ENCODE measurements at regions not wholly inside any gene's neighbourhood (a gene's known extent, or its start where the extent isn't known, plus 50 kb on each side); places are given as distances from the start of the nearest gene placed in this dataset.

GRCh38 chr18:54692463-54692862 is 101.4 kb downstream of the DYNAP start:
- no peak overlapping the region for H3K27ac ChIP-seq (ENCODE audit: low read depth, low read length, severe bottlenecking)
- no peak overlapping the region for H3K4me3 ChIP-seq (ENCODE audit: extremely low read depth, insufficient read depth, low read length, poor library complexity, severe bottlenecking)
- no peaks in the 10 kb centered on the region for H3K4me1 ChIP-seq (ENCODE audit: control insufficient read depth, insufficient read depth, low read length, poor library complexity, severe bottlenecking)
- no CpG with 5 or more reads among the region's 1 CpG for WGBS, 2 experiments (ENCODE audit: insufficient coverage in 2 of 2)
- H3K9me3 ChIP-seq (ENCODE audit: control insufficient read depth, low read length): no peaks in the 10 kb centered on the region
- H3K36me3 ChIP-seq (ENCODE audit: control insufficient read depth, insufficient read depth, low read length): no peaks in the 10 kb centered on the region

GRCh38 chr18:54696616-54697293 is 105.7 kb downstream of the DYNAP start:
- no peaks in the 10 kb centered on the region for H3K36me3 ChIP-seq (ENCODE audit: control insufficient read depth, insufficient read depth, low read length)
- no peak overlapping the region for H3K4me3 ChIP-seq (ENCODE audit: extremely low read depth, insufficient read depth, low read length, poor library complexity, severe bottlenecking)
- WGBS, 2 experiments (ENCODE audit: insufficient coverage in 2 of 2): 83 to 84% methylated on average over 1 to 4 of the region's 4 CpGs
- H3K4me1 ChIP-seq (ENCODE audit: control insufficient read depth, insufficient read depth, low read length, poor library complexity, severe bottlenecking): no peaks in the 10 kb centered on the region
- no peaks in the 10 kb centered on the region for H3K9me3 ChIP-seq (ENCODE audit: control insufficient read depth, low read length)
- H3K27ac ChIP-seq (ENCODE audit: low read depth, low read length, severe bottlenecking): no peak overlapping the region

- H3K36me3 ChIP-seq (ENCODE audit: control insufficient read depth, insufficient read depth, low read length): no peaks in the 10 kb centered on the region
- WGBS, 2 experiments (ENCODE audit: insufficient coverage in 2 of 2): 80 to 92% methylated on average over 1 of the region's 1 CpG
- no peak overlapping the region for H3K27ac ChIP-seq (ENCODE audit: low read depth, low read length, severe bottlenecking)
- H3K4me3 ChIP-seq (ENCODE audit: extremely low read depth, insufficient read depth, low read length, poor library complexity, severe bottlenecking): no peak overlapping the region
- no peaks in the 10 kb centered on the region for H3K4me1 ChIP-seq (ENCODE audit: control insufficient read depth, insufficient read depth, low read length, poor library complexity, severe bottlenecking)
- H3K9me3 ChIP-seq (ENCODE audit: control insufficient read depth, low read length): no peaks in the 10 kb centered on the region
These were observed 109.5 kb downstream of the DYNAP start for GRCh38 chr18:54700580-54700979.

- Histone ChIP-seq H3K9me3 (ENCODE audit: control insufficient read depth, low read length) (no peaks in the 10 kb centered on the region), H3K27ac (ENCODE audit: low read depth, low read length, severe bottlenecking) (no peak overlapping the region), H3K36me3 (ENCODE audit: control insufficient read depth, insufficient read depth, low read length) (no peaks in the 10 kb centered on the region), H3K4me1 (ENCODE audit: control insufficient read depth, insufficient read depth, low read length, poor library complexity, severe bottlenecking) (no peaks in the 10 kb centered on the region), H3K4me3 (ENCODE audit: extremely low read depth, insufficient read depth, low read length, poor library complexity, severe bottlenecking) (no peak overlapping the region)
- WGBS, 2 experiments (ENCODE audit: insufficient coverage in 2 of 2): 100% methylated on average over 1 of the region's 1 CpG; no CpG with 5 or more reads in 1 of the 2 experiments
These were observed 111.6 kb downstream of the DYNAP start for GRCh38 chr18:54702686-54703085.

- Histone ChIP-seq H3K4me1 (ENCODE audit: control insufficient read depth, insufficient read depth, low read length, poor library complexity, severe bottlenecking) (no peaks in the 10 kb centered on the region), H3K36me3 (ENCODE audit: control insufficient read depth, insufficient read depth, low read length) (no peaks in the 10 kb centered on the region), H3K9me3 (ENCODE audit: control insufficient read depth, low read length) (no peaks in the 10 kb centered on the region), H3K4me3 (ENCODE audit: extremely low read depth, insufficient read depth, low read length, poor library complexity, severe bottlenecking) (no peak overlapping the region), H3K27ac (ENCODE audit: low read depth, low read length, severe bottlenecking) (no peak overlapping the region)
- WGBS, 2 experiments (ENCODE audit: insufficient coverage in 2 of 2): 80 to 82% methylated on average over 5 to 6 of the region's 8 CpGs
These were observed 118.0 kb upstream of the RAB27B start for GRCh38 chr18:54710074-54710899.

- Histone ChIP-seq H3K4me3 (ENCODE audit: extremely low read depth, insufficient read depth, low read length, poor library complexity, severe bottlenecking) (no peak overlapping the region), H3K4me1 (ENCODE audit: control insufficient read depth, insufficient read depth, low read length, poor library complexity, severe bottlenecking) (no peaks in the 10 kb centered on the region), H3K27ac (ENCODE audit: low read depth, low read length, severe bottlenecking) (no peak overlapping the region), H3K36me3 (ENCODE audit: control insufficient read depth, insufficient read depth, low read length) (no peaks in the 10 kb centered on the region), H3K9me3 (ENCODE audit: control insufficient read depth, low read length) (no peaks in the 10 kb centered on the region)
- no CpG with 5 or more reads among the region's 2 CpGs for WGBS, 2 experiments (ENCODE audit: insufficient coverage in 2 of 2)
These were observed 117.4 kb upstream of the RAB27B start for GRCh38 chr18:54710900-54711281.

- 95% methylated on average over 2 of the region's 3 CpGs; no CpG with 5 or more reads in 1 of the 2 experiments for WGBS, 2 experiments (ENCODE audit: insufficient coverage in 2 of 2)
- Histone ChIP-seq H3K27ac (ENCODE audit: low read depth, low read length, severe bottlenecking) (no peak overlapping the region), H3K4me3 (ENCODE audit: extremely low read depth, insufficient read depth, low read length, poor library complexity, severe bottlenecking) (no peak overlapping the region), H3K36me3 (ENCODE audit: control insufficient read depth, insufficient read depth, low read length) (no peaks in the 10 kb centered on the region), H3K9me3 (ENCODE audit: control insufficient read depth, low read length) (no peaks in the 10 kb centered on the region), H3K4me1 (ENCODE audit: control insufficient read depth, insufficient read depth, low read length, poor library complexity, severe bottlenecking) (no peaks in the 10 kb centered on the region)
These were observed 116.0 kb upstream of the RAB27B start for GRCh38 chr18:54712306-54712705.

GRCh38 chr18:54712758-54713157 is 115.5 kb upstream of the RAB27B start:
- Histone ChIP-seq H3K4me3 (ENCODE audit: extremely low read depth, insufficient read depth, low read length, poor library complexity, severe bottlenecking) (no peak overlapping the region), H3K9me3 (ENCODE audit: control insufficient read depth, low read length) (no peaks in the 10 kb centered on the region), H3K4me1 (ENCODE audit: control insufficient read depth, insufficient read depth, low read length, poor library complexity, severe bottlenecking) (no peaks in the 10 kb centered on the region), H3K36me3 (ENCODE audit: control insufficient read depth, insufficient read depth, low read length) (no peaks in the 10 kb centered on the region), H3K27ac (ENCODE audit: low read depth, low read length, severe bottlenecking) (no peak overlapping the region)
- 73 to 82% methylated on average over 6 to 7 of the region's 8 CpGs for WGBS, 2 experiments (ENCODE audit: insufficient coverage in 2 of 2)

- Histone ChIP-seq H3K4me1 (ENCODE audit: control insufficient read depth, insufficient read depth, low read length, poor library complexity, severe bottlenecking) (no peaks in the 10 kb centered on the region), H3K4me3 (ENCODE audit: extremely low read depth, insufficient read depth, low read length, poor library complexity, severe bottlenecking) (no peak overlapping the region), H3K27ac (ENCODE audit: low read depth, low read length, severe bottlenecking) (no peak overlapping the region), H3K9me3 (ENCODE audit: control insufficient read depth, low read length) (no peaks in the 10 kb centered on the region), H3K36me3 (ENCODE audit: control insufficient read depth, insufficient read depth, low read length) (no peaks in the 10 kb centered on the region)
- 98 to 100% methylated on average over 4 of the region's 4 CpGs for WGBS, 2 experiments (ENCODE audit: insufficient coverage in 2 of 2)
These were observed 114.9 kb upstream of the RAB27B start for GRCh38 chr18:54713386-54713785.

GRCh38 chr18:54714851-54715250 is 113.4 kb upstream of the RAB27B start:
- Histone ChIP-seq H3K4me3 (ENCODE audit: extremely low read depth, insufficient read depth, low read length, poor library complexity, severe bottlenecking) (no peak overlapping the region), H3K4me1 (ENCODE audit: control insufficient read depth, insufficient read depth, low read length, poor library complexity, severe bottlenecking) (no peaks in the 10 kb centered on the region), H3K36me3 (ENCODE audit: control insufficient read depth, insufficient read depth, low read length) (no peaks in the 10 kb centered on the region), H3K9me3 (ENCODE audit: control insufficient read depth, low read length) (no peaks in the 10 kb centered on the region), H3K27ac (ENCODE audit: low read depth, low read length, severe bottlenecking) (no peak overlapping the region)
- WGBS, 2 experiments (ENCODE audit: insufficient coverage in 2 of 2): 86% methylated on average over 1 of the region's 1 CpG; no CpG with 5 or more reads in 1 of the 2 experiments

- Histone ChIP-seq H3K4me3 (ENCODE audit: extremely low read depth, insufficient read depth, low read length, poor library complexity, severe bottlenecking) (no peak overlapping the region), H3K36me3 (ENCODE audit: control insufficient read depth, insufficient read depth, low read length) (no peaks in the 10 kb centered on the region), H3K4me1 (ENCODE audit: control insufficient read depth, insufficient read depth, low read length, poor library complexity, severe bottlenecking) (no peaks in the 10 kb centered on the region), H3K27ac (ENCODE audit: low read depth, low read length, severe bottlenecking) (no peak overlapping the region), H3K9me3 (ENCODE audit: control insufficient read depth, low read length) (no peaks in the 10 kb centered on the region)
- no CpG with 5 or more reads among the region's 2 CpGs for WGBS, 2 experiments (ENCODE audit: insufficient coverage in 2 of 2)
These were observed 111.7 kb upstream of the RAB27B start for GRCh38 chr18:54716586-54716985.

Data from mesodermal cell (in vitro differentiated cells).